Epithelial cell of proximal tubule (primary cell): ENCODE measurements at regions not wholly inside any gene's neighbourhood (a gene's known extent, or its start where the extent isn't known, plus 50 kb on each side); places are given as distances from the start of the nearest gene placed in this dataset.
A peak's percentile ranks its signal among the peaks of the same experiment; 100 is the strongest.

ENCODE experiments used
- DNase-seq: peaks from one replicate; pipeline ENCODE4 v3.0.0-alpha.2; 2011; ENCODE audit warnings: low read depth
- H3K4me3 ChIP-seq: 2 replicates; pipeline ENCODE4 v1.5.1; 2011; ENCODE audit warnings: low read depth, mild to moderate bottlenecking, low read length
- CTCF ChIP-seq: conservative IDR thresholded peaks from 2 replicates; pipeline ENCODE4 v1.5.1; 2012; ENCODE audit warnings: low read depth, mild to moderate bottlenecking, low read length

GRCh38 chr5:57824047-57824446, 341.4 kb upstream of the ACTBL2 start:
- DNase-seq: peak; percentile 82
- H3K4me3 ChIP-seq: no peak overlapping the region
- no peak for TF ChIP-seq CTCF

- DNase-seq: no peak
- no peak overlapping the region for H3K4me3 ChIP-seq
- no peak for TF ChIP-seq CTCF
These were observed 340.0 kb upstream of the ACTBL2 start for GRCh38 chr5:57822651-57823050.

DNA sequence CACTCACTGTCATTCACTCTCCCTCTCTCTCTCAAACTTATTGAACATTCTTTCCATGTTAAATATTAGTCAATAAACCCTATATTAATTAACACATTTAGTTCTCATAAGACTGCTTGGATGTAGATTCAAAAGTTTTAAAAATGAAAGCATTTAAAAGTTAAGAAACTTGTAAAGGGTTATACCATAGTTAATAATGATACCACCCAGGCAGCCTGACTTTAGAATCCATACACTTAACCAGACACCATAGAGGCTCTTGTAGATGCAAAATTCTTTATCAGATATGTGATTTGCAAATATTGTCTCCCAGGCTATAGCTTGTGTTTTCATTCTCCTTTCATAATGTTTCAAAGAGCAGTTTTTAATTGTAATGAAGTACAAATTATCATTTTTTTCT, 335.8 kb upstream of the ACTBL2 start:
- no peak for DNase-seq
- H3K4me3 ChIP-seq: no peak overlapping the region
- no peak for TF ChIP-seq CTCF

GRCh38 chr5:57817924-57818323, 335.3 kb upstream of the ACTBL2 start:
- no peak for DNase-seq

DNA sequence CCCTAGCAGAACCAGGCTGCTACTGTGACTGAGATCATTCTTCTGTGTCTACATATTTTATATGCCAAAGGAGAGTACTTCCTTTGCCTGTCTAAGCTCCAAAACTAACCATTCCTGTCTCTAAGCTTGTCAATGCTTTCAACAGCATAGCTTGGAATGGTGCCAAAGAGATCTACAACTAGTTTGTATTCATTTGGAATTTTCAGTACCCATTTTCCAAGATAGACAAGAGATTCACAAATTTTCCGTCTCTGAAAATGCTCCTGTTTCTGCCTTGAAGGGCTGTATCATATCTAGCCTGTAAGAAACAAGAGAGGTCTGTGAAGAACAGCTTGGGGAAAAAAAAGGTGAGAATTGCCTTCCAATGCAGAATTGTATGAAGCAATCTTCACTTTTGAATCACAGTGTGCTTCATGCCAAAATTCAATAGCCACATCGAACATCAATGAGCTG, 334.4 kb upstream of the ACTBL2 start:
- TF ChIP-seq CTCF: no peak
- no peak overlapping the region for H3K4me3 ChIP-seq
- no peak for DNase-seq

More at GRCh38 chr5:57817924-57818323, 335.3 kb upstream of the ACTBL2 start:
- TF ChIP-seq CTCF: no peak
- H3K4me3 ChIP-seq: no peak overlapping the region

- H3K4me3 ChIP-seq: no peak overlapping the region
- peak; percentile 99 for DNase-seq
- no peak for TF ChIP-seq CTCF
These were observed 333.5 kb upstream of the ACTBL2 start for GRCh38 chr5:57816108-57816507.

DNA sequence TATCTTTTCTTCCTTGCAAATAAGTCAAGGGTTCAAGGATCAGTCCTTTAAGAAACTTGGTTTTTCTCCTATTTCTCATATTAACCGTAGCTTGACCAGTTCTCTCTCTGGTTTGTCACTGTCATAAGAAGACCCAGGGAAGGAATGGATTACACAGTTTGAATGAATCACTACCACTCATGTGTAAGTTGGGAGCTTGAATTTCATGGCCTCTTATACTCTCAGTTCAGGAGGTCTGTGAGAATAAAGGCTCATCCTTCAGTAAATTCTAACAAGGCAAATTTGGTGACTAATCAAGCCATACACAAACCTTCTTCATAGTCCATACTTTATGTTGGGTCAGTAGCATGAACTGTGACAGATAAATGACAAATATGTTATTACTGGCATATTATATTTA, 323.1 kb upstream of the ACTBL2 start:
- no peak for TF ChIP-seq CTCF
- no peak for DNase-seq

More for the DNA sequence above, 323.1 kb upstream of the ACTBL2 start:
- H3K4me3 ChIP-seq: no peak overlapping the region
